HFF-Myc (cell line): ENCODE measurements at regions not wholly inside any gene's neighbourhood (a gene's known extent, or its start where the extent isn't known, plus 50 kb on each side); places are given as distances from the start of the nearest gene placed in this dataset.

Experiments used
- DNase-seq: peaks from one replicate; pipeline ENCODE4 v3.0.0-alpha.2; 2011; ENCODE audit warnings: low read depth; ENCODE audit errors: extremely low read depth
- H3K4me3 ChIP-seq: replicated peaks from 2 replicates; pipeline ENCODE4 v1.5.1; 2011; ENCODE audit warnings: low read depth, mild to moderate bottlenecking, control low read depth, low read length
- CTCF ChIP-seq: IDR thresholded peaks from 2 replicates; pipeline ENCODE4 v1.5.1; 2012; ENCODE audit warnings: mild to moderate bottlenecking, low read depth, low read length, control low read depth; ENCODE audit errors: missing control alignments

- no peak for TF ChIP-seq CTCF
- no peak for DNase-seq
These were observed 298.3 kb downstream of the MEX3B start for GRCh38 chr15:81747482-81747881.

GRCh38 chr15:81747026-81747425, 298.8 kb downstream of the MEX3B start:
- no peak overlapping the region for H3K4me3 ChIP-seq
- TF ChIP-seq CTCF: no peak
- no peak for DNase-seq

More at GRCh38 chr15:81747482-81747881, 298.3 kb downstream of the MEX3B start:
- no peak overlapping the region for H3K4me3 ChIP-seq

GRCh38 chr15:81744364-81744763, 301.5 kb downstream of the MEX3B start:
- no peak overlapping the region for H3K4me3 ChIP-seq
- TF ChIP-seq CTCF: no peak
- DNase-seq: no peak

- no peak for DNase-seq
- H3K4me3 ChIP-seq: no peak overlapping the region
- TF ChIP-seq CTCF: no peak
These were observed 305.4 kb downstream of the MEX3B start for GRCh38 chr15:81740416-81740815.

- H3K4me3 ChIP-seq: no peak overlapping the region
- no peak for DNase-seq
- no peak for TF ChIP-seq CTCF
These were observed 316.5 kb downstream of the MEX3B start for GRCh38 chr15:81729340-81729739.

GRCh38 chr15:81728726-81729125, 317.1 kb downstream of the MEX3B start:
- no peak overlapping the region for H3K4me3 ChIP-seq
- no peak for TF ChIP-seq CTCF
- no peak for DNase-seq

- no peak for TF ChIP-seq CTCF
- no peak for DNase-seq
- no peak overlapping the region for H3K4me3 ChIP-seq
These were observed 320.2 kb downstream of the MEX3B start for GRCh38 chr15:81725590-81725989.
